ENCODE measurements at regions not wholly inside any gene's neighbourhood (a gene's known extent, or its start where the extent isn't known, plus 50 kb on each side); places are given as distances from the start of the nearest gene placed in this dataset.

DNA sequence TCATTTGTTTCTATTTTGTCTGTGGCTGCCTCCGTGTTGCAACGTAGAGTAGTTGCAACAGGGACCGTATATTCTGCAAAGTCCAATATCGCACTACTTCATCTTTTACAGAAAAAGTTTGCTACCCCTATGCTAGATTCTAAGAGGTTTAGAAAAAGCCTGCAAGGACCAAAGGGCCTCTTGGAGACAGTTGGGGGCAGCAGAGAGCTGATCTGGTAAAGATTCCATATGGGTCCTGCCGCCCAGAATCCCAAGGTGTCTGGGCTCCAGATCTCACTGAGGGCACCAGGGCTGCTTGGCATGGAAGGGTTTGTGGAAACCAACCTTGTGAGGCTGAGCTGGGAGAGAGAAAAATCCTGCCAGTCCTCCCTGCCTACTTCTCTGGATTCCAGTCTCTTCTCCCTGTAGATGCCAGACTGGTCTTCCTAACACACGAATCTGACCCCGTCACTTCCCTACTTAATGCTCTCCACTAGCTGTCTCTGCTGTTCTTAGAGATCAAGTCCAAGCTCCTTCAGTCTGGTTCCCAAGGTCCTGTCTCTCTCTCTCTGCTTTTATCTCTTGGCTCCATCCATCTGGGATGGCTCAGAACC is 74.6 kb downstream of the GLRX5 start:
- no peak for DNase-seq
- no peak for TF ChIP-seq POLR2A (IDR thresholded peaks at IDR 0.05)
- TF ChIP-seq, protein P1, sequence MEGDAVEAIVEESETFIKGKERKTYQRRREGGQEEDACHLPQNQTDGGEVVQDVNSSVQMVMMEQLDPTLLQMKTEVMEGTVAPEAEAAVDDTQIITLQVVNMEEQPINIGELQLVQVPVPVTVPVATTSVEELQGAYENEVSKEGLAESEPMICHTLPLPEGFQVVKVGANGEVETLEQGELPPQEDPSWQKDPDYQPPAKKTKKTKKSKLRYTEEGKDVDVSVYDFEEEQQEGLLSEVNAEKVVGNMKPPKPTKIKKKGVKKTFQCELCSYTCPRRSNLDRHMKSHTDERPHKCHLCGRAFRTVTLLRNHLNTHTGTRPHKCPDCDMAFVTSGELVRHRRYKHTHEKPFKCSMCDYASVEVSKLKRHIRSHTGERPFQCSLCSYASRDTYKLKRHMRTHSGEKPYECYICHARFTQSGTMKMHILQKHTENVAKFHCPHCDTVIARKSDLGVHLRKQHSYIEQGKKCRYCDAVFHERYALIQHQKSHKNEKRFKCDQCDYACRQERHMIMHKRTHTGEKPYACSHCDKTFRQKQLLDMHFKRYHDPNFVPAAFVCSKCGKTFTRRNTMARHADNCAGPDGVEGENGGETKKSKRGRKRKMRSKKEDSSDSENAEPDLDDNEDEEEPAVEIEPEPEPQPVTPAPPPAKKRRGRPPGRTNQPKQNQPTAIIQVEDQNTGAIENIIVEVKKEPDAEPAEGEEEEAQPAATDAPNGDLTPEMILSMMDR (IDR thresholded peaks at IDR 0.05) = peak in 3 of 4 experiments; percentile 7 to 27 (median 17)
- no peak overlapping the region for H3K4me3 ChIP-seq
- H3K27me3 ChIP-seq = no peaks in the 10 kb centered on the region
- no peak overlapping the region for H3K27ac ChIP-seq
- no peaks in the 10 kb centered on the region for H3K9me3 ChIP-seq
- intact Hi-C loops (cut with DNase I; ENCODE audit: low total_unique reads) = no loop called here
- H3K4me1 ChIP-seq = no peaks in the 10 kb centered on the region
- no peaks in the 10 kb centered on the region for H3K36me3 ChIP-seq

DNA sequence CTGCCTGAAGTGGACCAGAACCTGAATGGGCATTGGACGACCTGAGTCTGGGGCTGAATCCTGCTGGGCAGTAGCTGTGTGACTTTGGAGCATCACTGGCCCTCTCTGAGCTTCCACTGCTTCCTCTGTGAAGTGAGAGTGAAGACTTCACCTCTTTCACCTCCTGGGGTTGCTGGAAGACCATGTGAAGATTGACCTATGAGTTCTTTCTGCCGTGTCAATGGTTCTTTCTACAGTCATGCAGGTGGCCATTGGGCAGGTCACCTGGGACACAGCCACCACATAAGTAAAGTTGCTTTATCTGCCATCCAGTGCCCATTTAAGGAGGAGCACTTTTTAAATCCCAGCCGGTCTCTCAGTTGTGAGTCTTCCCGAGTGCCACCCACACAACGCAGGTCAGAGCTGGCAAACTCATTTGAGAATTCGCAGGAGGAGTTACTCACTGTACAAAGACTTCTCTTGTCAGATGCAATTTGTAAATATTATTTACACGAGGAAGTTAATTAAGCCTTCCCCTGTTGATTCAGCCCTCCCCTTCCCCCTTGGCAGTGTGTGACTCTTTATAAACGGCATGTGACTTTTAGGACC is 74.8 kb upstream of the TCL1B start:
- Histone ChIP-seq H3K4me1 (no peaks in the 10 kb centered on the region), H3K9me3 (no peaks in the 10 kb centered on the region), H3K4me3 (no peak overlapping the region), H3K27me3 (no peaks in the 10 kb centered on the region), H3K36me3 (no peaks in the 10 kb centered on the region), H3K27ac (no peak overlapping the region)
- TF ChIP-seq POLR2A (IDR thresholded peaks at IDR 0.05) = no peak
- TF ChIP-seq, protein P1 (IDR thresholded peaks at IDR 0.05) = no peak
- no peak for DNase-seq
- intact Hi-C loops (cut with DNase I; ENCODE audit: low total_unique reads) = no loop called here

DNA sequence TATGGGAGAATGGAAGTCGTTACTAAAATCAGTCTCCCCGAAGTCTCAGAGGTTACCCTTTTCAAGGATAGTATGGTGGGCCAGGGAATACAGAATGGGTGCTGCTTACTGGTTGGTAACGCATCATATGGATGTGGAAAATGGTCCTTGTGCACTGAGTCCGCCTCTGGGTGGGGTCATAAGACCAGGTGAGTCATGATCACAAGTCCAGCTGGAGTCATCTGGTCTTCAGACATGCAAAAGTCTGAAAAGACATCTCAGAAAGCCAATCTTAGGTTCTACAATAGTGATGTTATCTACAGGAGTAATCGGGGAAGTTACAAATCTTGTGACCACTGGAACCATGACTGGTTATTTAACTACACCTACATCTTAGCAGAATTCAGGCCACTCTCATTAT is 71.9 kb upstream of the TCL1B start:
- no peak overlapping the region for H3K27ac ChIP-seq
- no peak for TF ChIP-seq POLR2A (IDR thresholded peaks at IDR 0.05)
- TF ChIP-seq, protein P1 (IDR thresholded peaks at IDR 0.05) = no peak
- no peak for DNase-seq
- intact Hi-C loops (cut with DNase I; ENCODE audit: low total_unique reads) = no loop called here
- no peaks in the 10 kb centered on the region for H3K27me3 ChIP-seq
- H3K4me3 ChIP-seq = no peak overlapping the region
- no peaks in the 10 kb centered on the region for H3K9me3 ChIP-seq
- no peaks in the 10 kb centered on the region for H3K36me3 ChIP-seq
- H3K4me1 ChIP-seq = no peaks in the 10 kb centered on the region

DNA sequence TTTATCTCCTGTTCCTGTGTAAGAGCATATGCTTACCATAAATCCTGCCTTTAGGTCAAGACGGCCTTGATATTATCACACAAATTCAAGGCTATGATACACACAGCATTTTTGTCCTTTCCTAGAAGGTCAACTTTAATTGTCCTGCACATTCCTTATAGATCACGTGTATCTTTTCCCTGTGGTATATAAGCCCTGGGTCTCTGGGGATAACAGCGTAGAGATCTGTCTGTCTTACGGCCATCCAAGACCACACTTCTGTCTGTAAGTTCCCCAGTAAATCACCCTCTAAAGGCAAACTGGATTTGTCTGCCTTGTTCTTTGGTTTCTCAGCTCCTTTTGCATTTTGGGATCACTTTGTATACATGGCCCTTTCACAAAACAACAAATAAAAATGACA is 69.5 kb upstream of the TCL1B start:
- H3K36me3 ChIP-seq = no peaks in the 10 kb centered on the region
- intact Hi-C loops (cut with DNase I; ENCODE audit: low total_unique reads) = no loop called here
- TF ChIP-seq, protein P1 (IDR thresholded peaks at IDR 0.05) = no peak
- no peak for TF ChIP-seq POLR2A (IDR thresholded peaks at IDR 0.05)
- H3K27me3 ChIP-seq = no peaks in the 10 kb centered on the region
- no peak overlapping the region for H3K4me3 ChIP-seq
- no peak overlapping the region for H3K27ac ChIP-seq
- DNase-seq = no peak
- no peaks in the 10 kb centered on the region for H3K4me1 ChIP-seq
- no peaks in the 10 kb centered on the region for H3K9me3 ChIP-seq

DNA sequence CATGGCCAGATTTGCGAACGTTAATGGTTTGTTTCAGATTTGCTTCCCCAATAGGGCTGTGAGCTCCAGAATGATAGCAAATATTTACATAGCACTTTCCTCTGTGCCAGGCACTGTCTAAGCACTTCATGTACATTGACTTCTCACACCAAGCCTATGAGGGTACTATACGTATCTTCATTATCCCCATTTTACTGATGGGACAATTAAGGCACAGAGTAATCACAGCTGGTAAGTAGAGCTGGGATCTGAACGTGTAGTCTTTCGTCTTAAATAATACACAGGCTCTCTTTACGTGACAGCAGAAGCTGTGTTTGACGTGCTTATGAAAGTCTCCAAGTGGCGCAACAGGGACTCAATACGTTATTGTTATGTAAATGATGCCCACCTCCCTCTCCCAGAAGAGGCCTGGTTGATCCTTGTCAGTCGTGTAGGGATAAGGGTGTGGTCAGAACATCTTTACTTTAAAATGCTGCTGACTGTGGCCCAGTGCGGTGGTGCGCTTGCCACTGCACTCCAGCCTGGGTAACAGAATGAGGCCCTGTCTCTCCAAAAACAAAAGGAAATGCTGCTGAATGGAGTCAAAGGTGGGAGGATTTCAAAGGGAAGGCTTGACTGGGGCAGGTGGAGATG is 66.3 kb upstream of the TCL1B start:
- TF ChIP-seq, protein P1 (IDR thresholded peaks at IDR 0.05) = no peak
- TF ChIP-seq POLR2A (IDR thresholded peaks at IDR 0.05) = no peak
- intact Hi-C loops (cut with DNase I; ENCODE audit: low total_unique reads) = no loop called here

More for the DNA sequence above, 66.3 kb upstream of the TCL1B start:
- H3K4me1 ChIP-seq = no peaks in the 10 kb centered on the region
- no peak for DNase-seq
- no peaks in the 10 kb centered on the region for H3K9me3 ChIP-seq
- H3K27ac ChIP-seq = no peak overlapping the region
- H3K36me3 ChIP-seq = no peaks in the 10 kb centered on the region
- no peak overlapping the region for H3K4me3 ChIP-seq
- H3K27me3 ChIP-seq = no peaks in the 10 kb centered on the region
